ENCODE measurements at regions not wholly inside any gene's neighbourhood (a gene's known extent, or its start where the extent isn't known, plus 50 kb on each side); places are given as distances from the start of the nearest gene placed in this dataset.

DNA sequence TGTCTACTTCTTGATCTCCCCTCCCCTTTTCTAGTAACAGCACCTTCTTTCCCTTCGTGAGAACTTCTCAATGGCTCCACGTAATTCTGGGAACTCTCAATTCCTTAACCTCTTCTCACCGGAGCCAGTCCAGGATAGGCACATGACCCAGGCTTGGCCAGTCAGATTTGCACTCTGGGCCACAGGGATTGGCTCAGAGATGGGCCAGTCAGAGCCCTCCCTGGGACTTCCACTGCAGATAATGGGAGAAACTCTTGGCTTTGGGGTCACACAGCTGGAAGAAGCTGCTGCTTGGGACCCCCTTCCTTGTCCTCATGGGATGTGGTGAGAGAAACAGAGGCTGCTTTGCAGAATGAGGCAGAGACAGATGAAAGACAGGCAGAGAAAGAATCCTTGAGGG lies 302.3 kb downstream of the PTPRU start:
- no peak for DNase-seq (ENCODE audit: low spot score)
- no peak for FAIRE-seq

DNA sequence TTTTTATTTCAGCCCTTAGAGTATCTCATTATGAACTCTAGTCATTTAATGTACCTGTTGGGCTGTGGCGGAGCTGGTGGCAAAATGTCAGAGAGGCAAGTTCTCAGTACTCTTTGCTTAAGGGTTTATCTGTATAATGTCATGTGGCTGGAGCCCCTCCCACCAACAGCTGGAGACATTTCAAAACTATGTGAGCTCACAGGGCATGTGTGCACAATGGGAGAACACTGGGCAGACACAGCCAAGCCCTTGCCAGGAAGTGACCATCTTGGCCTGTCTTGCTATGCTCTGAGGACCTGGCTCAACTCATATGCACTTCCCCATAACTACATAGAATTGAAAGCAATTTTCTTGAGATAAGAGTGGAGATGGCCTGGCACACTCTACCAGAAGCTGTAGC lies 296.4 kb downstream of the PTPRU start:
- Histone ChIP-seq H3K4me3 (replicated peaks in 1 of 3; ENCODE audit: insufficient read depth in 1 of 3, low read depth in 2 of 3, low read length in 3 of 3) (no peak overlapping the region), H3K36me3 (replicated peaks in 1 of 2; ENCODE audit: control insufficient read depth in 1 of 2, insufficient read depth in 2 of 2, low read length in 2 of 2) (no peaks in the 10 kb centered on the region), H3K4me2 (ENCODE audit: low read depth, low read length) (no peak overlapping the region), H3K27ac (ENCODE audit: extremely low read length, insufficient read depth, low read length) (no peak overlapping the region), H3K9ac (ENCODE audit: insufficient read depth, low read depth, low read length) (no peak overlapping the region), H3K27me3 (ENCODE audit: control insufficient read depth in 1 of 2, insufficient read depth in 2 of 2, low read length in 2 of 2) (0 out of 5 replicates have a peak, but pooled peaks cover 1 to 4% of the 10 kb centered on the region in 2 experiments), H3K4me1 (ENCODE audit: insufficient read depth, low read length) (no peaks in the 10 kb centered on the region), H3K9me3 (ENCODE audit: low read length) (no peaks in the 10 kb centered on the region), H4K20me1 (ENCODE audit: insufficient read depth, low read length) (no peaks in the 10 kb centered on the region), H3K79me2 (ENCODE audit: insufficient read depth, low read length) (no peaks in the 10 kb centered on the region), H2AFZ (ENCODE audit: low read length) (no peak overlapping the region)
- DNase-seq (ENCODE audit: low spot score): no peak
- no peak for ATAC-seq
- POLR2A ChIA-PET: no interaction called here
- 50% methylated on average over 1 of the region's 1 CpG for WGBS (ENCODE audit: low lambda C conversion rate)
- in situ Hi-C loops (cut with HindIII; ENCODE audit: extremely low pct_ligation_motif_present, low pct_unique_long_range_greater_than_20kb): no loop called here
- intact Hi-C loops (cut with micrococcal nuclease; ENCODE audit: unreplicated experiment): no loop called here
- CTCF ChIA-PET (ENCODE audit: low intra/inter-chr PET ratio, low total read pairs): no interaction called here
- no TSS peak for BruUV-seq (replicated peaks)
- no peak for FAIRE-seq
- TF ChIP-seq ZNF7 (CRISPR knock-in tag; IDR thresholded peaks at IDR 0.05): no peak
- TF ChIP-seq, protein P1, sequence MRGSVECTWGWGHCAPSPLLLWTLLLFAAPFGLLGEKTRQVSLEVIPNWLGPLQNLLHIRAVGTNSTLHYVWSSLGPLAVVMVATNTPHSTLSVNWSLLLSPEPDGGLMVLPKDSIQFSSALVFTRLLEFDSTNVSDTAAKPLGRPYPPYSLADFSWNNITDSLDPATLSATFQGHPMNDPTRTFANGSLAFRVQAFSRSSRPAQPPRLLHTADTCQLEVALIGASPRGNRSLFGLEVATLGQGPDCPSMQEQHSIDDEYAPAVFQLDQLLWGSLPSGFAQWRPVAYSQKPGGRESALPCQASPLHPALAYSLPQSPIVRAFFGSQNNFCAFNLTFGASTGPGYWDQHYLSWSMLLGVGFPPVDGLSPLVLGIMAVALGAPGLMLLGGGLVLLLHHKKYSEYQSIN (CRISPR knock-in tag; IDR thresholded peaks at IDR 0.05; ENCODE audit: borderline replicate concordance): no peak
- no peak for TF ChIP-seq ZEB1 (IDR thresholded peaks at IDR 0.05; ENCODE audit: insufficient replicate concordance, low read depth)
- no peak for TF ChIP-seq CCDC6 (CRISPR knock-in tag; IDR thresholded peaks at IDR 0.05)
- TF ChIP-seq, protein P2, sequence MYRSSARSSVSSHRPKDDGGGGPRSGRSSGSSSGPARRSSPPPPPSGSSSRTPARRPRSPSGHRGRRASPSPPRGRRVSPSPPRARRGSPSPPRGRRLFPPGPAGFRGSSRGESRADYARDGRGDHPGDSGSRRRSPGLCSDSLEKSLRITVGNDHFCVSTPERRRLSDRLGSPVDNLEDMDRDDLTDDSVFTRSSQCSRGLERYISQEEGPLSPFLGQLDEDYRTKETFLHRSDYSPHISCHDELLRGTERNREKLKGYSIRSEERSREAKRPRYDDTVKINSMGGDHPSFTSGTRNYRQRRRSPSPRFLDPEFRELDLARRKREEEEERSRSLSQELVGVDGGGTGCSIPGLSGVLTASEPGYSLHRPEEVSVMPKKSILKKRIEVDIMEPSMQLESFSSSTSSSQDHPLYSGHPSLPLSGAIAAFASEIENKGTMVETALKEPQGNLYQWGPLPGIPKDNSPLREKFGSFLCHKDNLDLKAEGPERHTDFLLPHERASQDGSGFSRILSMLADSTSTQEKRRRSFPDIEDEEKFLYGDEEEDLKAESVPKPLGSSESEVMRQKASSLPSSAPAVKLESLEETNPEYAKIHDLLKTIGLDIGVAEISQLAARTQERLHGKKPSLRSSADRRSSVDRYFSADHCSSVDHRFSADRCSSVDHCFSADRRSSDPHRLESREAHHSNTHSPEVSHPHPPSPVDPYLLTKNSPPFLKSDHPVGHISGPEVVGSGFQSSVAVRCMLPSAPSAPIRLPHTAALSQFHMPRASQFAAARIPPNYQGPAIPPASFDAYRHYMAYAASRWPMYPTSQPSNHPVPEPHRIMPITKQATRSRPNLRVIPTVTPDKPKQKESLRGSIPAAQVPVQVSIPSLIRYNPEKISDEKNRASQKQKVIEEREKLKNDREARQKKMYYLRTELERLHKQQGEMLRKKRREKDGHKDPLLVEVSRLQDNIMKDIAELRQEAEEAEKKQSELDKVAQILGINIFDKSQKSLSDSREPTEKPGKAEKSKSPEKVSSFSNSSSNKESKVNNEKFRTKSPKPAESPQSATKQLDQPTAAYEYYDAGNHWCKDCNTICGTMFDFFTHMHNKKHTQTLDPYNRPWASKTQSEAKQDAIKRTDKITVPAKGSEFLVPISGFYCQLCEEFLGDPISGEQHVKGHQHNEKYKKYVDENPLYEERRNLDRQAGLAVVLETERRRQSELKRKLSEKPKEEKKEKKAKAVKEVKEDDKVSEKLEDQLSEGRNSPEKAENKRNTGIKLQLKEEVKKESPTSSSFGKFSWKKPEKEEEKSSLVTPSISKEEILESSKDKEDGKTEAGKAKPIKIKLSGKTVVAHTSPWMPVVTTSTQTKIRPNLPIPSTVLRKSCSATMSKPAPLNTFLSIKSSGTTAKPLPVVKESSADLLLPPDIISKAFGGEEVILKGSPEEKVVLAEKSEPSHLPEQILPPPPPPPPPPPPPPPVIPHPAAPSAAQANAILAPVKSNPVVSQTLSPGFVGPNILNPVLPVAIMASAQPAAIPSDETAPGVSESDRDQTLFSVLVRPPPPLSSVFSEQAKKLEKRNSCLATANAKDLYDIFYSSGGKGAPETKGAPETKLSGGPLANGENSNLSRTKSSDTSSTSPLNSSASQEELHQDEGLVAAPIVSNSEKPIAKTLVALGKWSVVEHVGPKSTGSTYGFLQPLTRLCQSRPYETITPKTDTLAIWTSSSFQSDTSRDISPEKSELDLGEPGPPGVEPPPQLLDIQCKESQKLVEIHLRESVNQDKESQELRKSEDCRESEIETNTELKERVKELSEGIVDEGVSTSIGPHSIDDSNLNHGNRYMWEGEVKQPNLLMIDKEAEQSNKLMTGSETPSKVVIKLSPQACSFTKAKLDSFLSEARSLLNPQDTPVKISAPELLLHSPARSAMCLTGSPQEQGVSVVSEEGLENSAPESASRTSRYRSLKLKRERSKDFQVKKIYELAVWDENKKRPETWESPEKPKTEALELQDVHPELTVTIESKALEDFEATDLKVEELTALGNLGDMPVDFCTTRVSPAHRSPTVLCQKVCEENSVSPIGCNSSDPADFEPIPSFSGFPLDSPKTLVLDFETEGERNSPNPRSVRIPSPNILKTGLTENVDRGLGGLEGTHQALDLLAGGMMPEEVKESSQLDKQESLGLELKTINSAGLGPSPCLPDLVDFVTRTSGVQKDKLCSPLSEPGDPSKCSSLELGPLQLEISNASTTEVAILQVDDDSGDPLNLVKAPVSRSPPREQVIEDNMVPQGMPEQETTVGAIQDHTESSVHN (CRISPR knock-in tag; IDR thresholded peaks at IDR 0.05): no peak
- TF ChIP-seq, protein P3, sequence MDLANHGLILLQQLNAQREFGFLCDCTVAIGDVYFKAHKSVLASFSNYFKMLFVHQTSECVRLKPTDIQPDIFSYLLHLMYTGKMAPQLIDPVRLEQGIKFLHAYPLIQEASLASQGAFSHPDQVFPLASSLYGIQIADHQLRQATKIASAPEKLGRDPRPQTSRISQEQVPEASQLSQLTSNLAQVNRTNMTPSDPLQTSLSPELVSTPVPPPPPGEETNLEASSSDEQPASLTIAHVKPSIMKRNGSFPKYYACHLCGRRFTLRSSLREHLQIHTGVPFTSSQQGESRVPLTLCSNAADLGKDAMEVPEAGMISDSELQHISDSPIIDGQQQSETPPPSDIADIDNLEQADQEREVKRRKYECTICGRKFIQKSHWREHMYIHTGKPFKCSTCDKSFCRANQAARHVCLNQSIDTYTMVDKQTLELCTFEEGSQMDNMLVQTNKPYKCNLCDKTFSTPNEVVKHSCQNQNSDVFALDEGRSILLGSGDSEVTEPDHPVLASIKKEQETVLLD (CRISPR knock-in tag; IDR thresholded peaks at IDR 0.05; ENCODE audit: low read depth): no peak

More for the DNA sequence above, 302.3 kb downstream of the PTPRU start:
- BruUV-seq (replicated peaks): no TSS peak
- intact Hi-C loops (cut with micrococcal nuclease; ENCODE audit: unreplicated experiment) (no loop called here), in situ Hi-C loops (cut with HindIII; ENCODE audit: extremely low pct_ligation_motif_present, low pct_unique_long_range_greater_than_20kb) (no loop called here)
- H3K4me3 ChIP-seq (replicated peaks in 1 of 3; ENCODE audit: insufficient read depth in 1 of 3, low read depth in 2 of 3, low read length in 3 of 3): no peak overlapping the region
- H3K9ac ChIP-seq (ENCODE audit: insufficient read depth, low read depth, low read length): no peak overlapping the region
- POLR2A ChIA-PET: no interaction called here
- H4K20me1 ChIP-seq (ENCODE audit: insufficient read depth, low read length): no peaks in the 10 kb centered on the region
- H3K9me3 ChIP-seq (ENCODE audit: low read length): no peaks in the 10 kb centered on the region
- no peak overlapping the region for H3K4me2 ChIP-seq (ENCODE audit: low read depth, low read length)
- TF ChIP-seq POGZ (CRISPR knock-in tag; IDR thresholded peaks at IDR 0.05) (no peak), NCOA5 (CRISPR knock-in tag; IDR thresholded peaks at IDR 0.05) (no peak), MIXL1 (CRISPR knock-in tag; IDR thresholded peaks at IDR 0.05) (no peak), CHCHD3 (CRISPR knock-in tag; IDR thresholded peaks at IDR 0.05) (no peak), PHF8 (CRISPR knock-in tag; IDR thresholded peaks at IDR 0.05) (no peak), ZNF577 (CRISPR knock-in tag; IDR thresholded peaks at IDR 0.05; ENCODE audit: borderline replicate concordance, low read depth) (no peak), TCF12 (IDR thresholded peaks at IDR 0.05) (no peak), TCF12 (CRISPR knock-in tag; IDR thresholded peaks at IDR 0.05) (no peak)
- H3K27me3 ChIP-seq (ENCODE audit: control insufficient read depth in 1 of 2, insufficient read depth in 2 of 2, low read length in 2 of 2): no peaks in the 10 kb centered on the region; a peak in 1 of 5 replicates
- ATAC-seq: no peak
- no peak overlapping the region for H2AFZ ChIP-seq (ENCODE audit: low read length)
- no peak overlapping the region for H3K27ac ChIP-seq (ENCODE audit: extremely low read length, insufficient read depth, low read length)
- WGBS (ENCODE audit: low lambda C conversion rate): 12% methylated on average over 3 of the region's 3 CpGs
- CTCF ChIA-PET (ENCODE audit: low intra/inter-chr PET ratio, low total read pairs): no interaction called here
- H3K79me2 ChIP-seq (ENCODE audit: insufficient read depth, low read length): no peaks in the 10 kb centered on the region
- H3K36me3 ChIP-seq (replicated peaks in 1 of 2; ENCODE audit: control insufficient read depth in 1 of 2, insufficient read depth in 2 of 2, low read length in 2 of 2): no peaks in the 10 kb centered on the region
- no peaks in the 10 kb centered on the region for H3K4me1 ChIP-seq (ENCODE audit: insufficient read depth, low read length)
